ENCODE measurements at regions not wholly inside any gene's neighbourhood (a gene's known extent, or its start where the extent isn't known, plus 50 kb on each side); places are given as distances from the start of the nearest gene placed in this dataset.

DNA sequence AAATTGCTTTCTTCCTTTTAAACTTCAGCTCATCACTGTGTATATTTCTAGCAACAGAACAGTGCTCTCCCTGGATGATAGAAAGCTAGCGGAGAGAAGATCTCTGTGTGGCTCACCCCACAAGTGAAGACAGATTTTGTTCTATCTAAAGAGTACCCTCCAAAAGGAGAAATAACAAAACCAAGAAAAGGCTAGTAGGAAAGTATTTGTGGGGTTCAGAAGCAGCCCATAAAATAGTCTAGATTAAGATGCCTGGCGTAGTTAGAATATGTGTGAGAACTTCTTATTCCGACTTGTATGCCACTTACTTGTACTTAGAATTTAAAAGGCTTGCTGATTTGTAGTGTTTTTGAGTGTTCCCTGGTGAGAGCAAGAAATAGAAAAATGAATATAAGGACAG, 214.9 kb upstream of the IL12A start:
- no peak overlapping the region for H3K9ac ChIP-seq (ENCODE audit: insufficient read depth, low read length)
- no peak overlapping the region for H3K27ac ChIP-seq (ENCODE audit: insufficient read depth, low read length)
- no peaks in the 10 kb centered on the region for H3K9me3 ChIP-seq (ENCODE audit: control insufficient read depth, insufficient read depth, low read depth, low read length)
- no peaks in the 10 kb centered on the region for H3K27me3 ChIP-seq (ENCODE audit: control insufficient read depth, insufficient read depth, low read length)
- peaks cover 1% of the 10 kb centered on the region for H3K36me3 ChIP-seq (ENCODE audit: control insufficient read depth, insufficient read depth, low read length)
- no peak for DNase-seq (ENCODE audit: low read depth in 2 of 2)
- no peak for TF ChIP-seq EZH2 (IDR thresholded peaks at IDR 0.05; ENCODE audit: low read length, missing control alignments)
- TF ChIP-seq, protein P1, sequence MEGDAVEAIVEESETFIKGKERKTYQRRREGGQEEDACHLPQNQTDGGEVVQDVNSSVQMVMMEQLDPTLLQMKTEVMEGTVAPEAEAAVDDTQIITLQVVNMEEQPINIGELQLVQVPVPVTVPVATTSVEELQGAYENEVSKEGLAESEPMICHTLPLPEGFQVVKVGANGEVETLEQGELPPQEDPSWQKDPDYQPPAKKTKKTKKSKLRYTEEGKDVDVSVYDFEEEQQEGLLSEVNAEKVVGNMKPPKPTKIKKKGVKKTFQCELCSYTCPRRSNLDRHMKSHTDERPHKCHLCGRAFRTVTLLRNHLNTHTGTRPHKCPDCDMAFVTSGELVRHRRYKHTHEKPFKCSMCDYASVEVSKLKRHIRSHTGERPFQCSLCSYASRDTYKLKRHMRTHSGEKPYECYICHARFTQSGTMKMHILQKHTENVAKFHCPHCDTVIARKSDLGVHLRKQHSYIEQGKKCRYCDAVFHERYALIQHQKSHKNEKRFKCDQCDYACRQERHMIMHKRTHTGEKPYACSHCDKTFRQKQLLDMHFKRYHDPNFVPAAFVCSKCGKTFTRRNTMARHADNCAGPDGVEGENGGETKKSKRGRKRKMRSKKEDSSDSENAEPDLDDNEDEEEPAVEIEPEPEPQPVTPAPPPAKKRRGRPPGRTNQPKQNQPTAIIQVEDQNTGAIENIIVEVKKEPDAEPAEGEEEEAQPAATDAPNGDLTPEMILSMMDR (conservative IDR thresholded peaks at IDR 0.05 in 1 of 2, IDR thresholded peaks at IDR 0.05 in 1 of 2; ENCODE audit: low read depth in 1 of 2, low read length in 2 of 2) = no peak
- H3K79me2 ChIP-seq (ENCODE audit: control insufficient read depth, insufficient read depth, low read length) = peaks cover 79% of the 10 kb centered on the region
- no peak overlapping the region for H3K4me2 ChIP-seq (ENCODE audit: extremely low read depth, insufficient read depth, low read length)
- no peak overlapping the region for H2AFZ ChIP-seq (ENCODE audit: low read length)
- H4K20me1 ChIP-seq (ENCODE audit: control insufficient read depth, extremely low read depth, insufficient read depth, low read length) = no peaks in the 10 kb centered on the region
- H3K4me3 ChIP-seq (replicated peaks in 1 of 4; ENCODE audit: control extremely low read depth in 1 of 4, insufficient read depth in 1 of 4, low read depth in 3 of 4, low read length in 4 of 4) = no peak overlapping the region
- peaks cover 11% of the 10 kb centered on the region for H3K4me1 ChIP-seq (ENCODE audit: control insufficient read depth, extremely low read depth, insufficient read depth, low read length)

DNA sequence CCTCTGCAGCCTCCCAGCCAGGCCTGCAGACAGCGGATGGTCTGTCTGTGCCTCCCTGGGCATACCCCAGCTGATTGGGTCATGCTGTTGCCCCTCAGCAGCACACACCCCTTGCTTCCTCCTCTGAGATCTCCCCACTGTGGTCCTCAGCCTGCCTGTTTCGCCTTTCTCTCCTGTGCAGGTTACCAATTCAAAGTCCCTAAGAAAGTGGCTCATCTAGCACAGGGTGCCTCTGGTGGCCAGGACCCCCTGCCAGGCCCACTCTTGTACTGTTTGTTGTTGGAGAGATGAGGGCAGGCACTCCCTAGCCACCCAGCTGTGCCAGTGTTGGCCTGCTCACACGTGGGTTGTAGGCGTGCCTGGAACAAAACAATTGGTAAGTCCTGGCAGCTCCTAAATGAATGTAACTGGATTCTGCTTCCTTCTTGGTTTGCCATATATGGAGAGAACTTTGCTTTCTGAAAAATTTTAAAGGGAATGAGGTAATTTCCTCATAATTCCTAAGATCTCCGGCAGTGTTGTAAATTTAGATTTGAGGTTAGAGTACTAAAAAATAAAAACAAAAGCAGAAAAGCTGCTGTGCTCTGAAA, 213.2 kb upstream of the IL12A start:
- Histone ChIP-seq H3K4me1 (ENCODE audit: control insufficient read depth, extremely low read depth, insufficient read depth, low read length) (peaks cover 11% of the 10 kb centered on the region), H2AFZ (ENCODE audit: low read length) (no peak overlapping the region), H3K27me3 (ENCODE audit: control insufficient read depth, insufficient read depth, low read length) (no peaks in the 10 kb centered on the region), H3K9me3 (ENCODE audit: control insufficient read depth, insufficient read depth, low read depth, low read length) (no peaks in the 10 kb centered on the region), H3K4me2 (ENCODE audit: extremely low read depth, insufficient read depth, low read length) (peak overlapping the region; percentile 46), H3K27ac (ENCODE audit: insufficient read depth, low read length) (peak overlapping the region; percentile 52), H3K4me3 (replicated peaks in 1 of 4; ENCODE audit: control extremely low read depth in 1 of 4, insufficient read depth in 1 of 4, low read depth in 3 of 4, low read length in 4 of 4) (no peak overlapping the region), H4K20me1 (ENCODE audit: control insufficient read depth, extremely low read depth, insufficient read depth, low read length) (no peaks in the 10 kb centered on the region), H3K36me3 (ENCODE audit: control insufficient read depth, insufficient read depth, low read length) (peaks cover 1% of the 10 kb centered on the region), H3K9ac (ENCODE audit: insufficient read depth, low read length) (no peak overlapping the region), H3K79me2 (ENCODE audit: control insufficient read depth, insufficient read depth, low read length) (peaks cover 79% of the 10 kb centered on the region)
- TF ChIP-seq, protein P1 (conservative IDR thresholded peaks at IDR 0.05 in 1 of 2, IDR thresholded peaks at IDR 0.05 in 1 of 2; ENCODE audit: low read depth in 1 of 2, low read length in 2 of 2) = no peak
- no peak for TF ChIP-seq EZH2 (IDR thresholded peaks at IDR 0.05; ENCODE audit: low read length, missing control alignments)
- DNase-seq (ENCODE audit: low read depth in 2 of 2) = peak; percentile 89 to 92

DNA sequence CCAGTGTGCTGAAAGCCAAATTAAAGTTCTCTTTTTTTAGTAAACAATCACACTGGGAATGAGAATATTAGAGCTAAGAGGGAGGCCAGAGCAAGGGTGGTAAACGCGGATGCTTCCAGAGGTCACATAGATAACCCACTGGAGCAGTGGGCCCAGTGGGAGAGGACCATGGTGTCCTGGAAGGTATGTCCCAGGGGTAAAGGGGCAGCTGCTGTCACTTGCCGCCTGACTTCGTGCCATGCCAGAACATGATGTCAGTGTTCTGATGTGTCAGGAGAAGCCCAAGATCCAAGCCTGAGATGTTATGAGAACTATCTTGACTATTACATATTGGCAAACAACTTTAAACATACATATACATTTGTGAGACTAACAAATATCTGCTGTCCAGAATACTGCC, 211.9 kb upstream of the IL12A start:
- Histone ChIP-seq H3K4me2 (ENCODE audit: extremely low read depth, insufficient read depth, low read length) (no peak overlapping the region), H3K36me3 (ENCODE audit: control insufficient read depth, insufficient read depth, low read length) (peaks cover 1% of the 10 kb centered on the region), H4K20me1 (ENCODE audit: control insufficient read depth, extremely low read depth, insufficient read depth, low read length) (no peaks in the 10 kb centered on the region), H2AFZ (ENCODE audit: low read length) (no peak overlapping the region), H3K27ac (ENCODE audit: insufficient read depth, low read length) (no peak overlapping the region), H3K27me3 (ENCODE audit: control insufficient read depth, insufficient read depth, low read length) (no peaks in the 10 kb centered on the region), H3K9ac (ENCODE audit: insufficient read depth, low read length) (no peak overlapping the region), H3K4me3 (replicated peaks in 1 of 4; ENCODE audit: control extremely low read depth in 1 of 4, insufficient read depth in 1 of 4, low read depth in 3 of 4, low read length in 4 of 4) (no peak overlapping the region), H3K9me3 (ENCODE audit: control insufficient read depth, insufficient read depth, low read depth, low read length) (no peaks in the 10 kb centered on the region), H3K79me2 (ENCODE audit: control insufficient read depth, insufficient read depth, low read length) (peaks cover 78% of the 10 kb centered on the region), H3K4me1 (ENCODE audit: control insufficient read depth, extremely low read depth, insufficient read depth, low read length) (peaks cover 11% of the 10 kb centered on the region)
- TF ChIP-seq, protein P1 (conservative IDR thresholded peaks at IDR 0.05 in 1 of 2, IDR thresholded peaks at IDR 0.05 in 1 of 2; ENCODE audit: low read depth in 1 of 2, low read length in 2 of 2) = no peak
- no peak for TF ChIP-seq EZH2 (IDR thresholded peaks at IDR 0.05; ENCODE audit: low read length, missing control alignments)
- DNase-seq (ENCODE audit: low read depth in 2 of 2) = no peak
